Gastrocnemius medialis (tissue), 4 donors: ENCODE measurements at regions not wholly inside any gene's neighbourhood (a gene's known extent, or its start where the extent isn't known, plus 50 kb on each side); places are given as distances from the start of the nearest gene placed in this dataset.

Experiments
- POLR2A ChIP-seq, 2 donors: fragments of 450-650 bp; IDR thresholded peaks; one replicate each; pipeline ENCODE4 v1.6.1; 2017; ENCODE audit warnings: antibody characterized with exemption in 2 of 2, mild to moderate bottlenecking in 2 of 2, moderate library complexity in 2 of 2
- TF ChIP-seq, protein P1 (sequence below), 5 experiments: fragments of 450-650 bp in 3 of 5; fragments of 200-600 bp in 2 of 5; sonication (generic) in 2 of 5; IDR thresholded peaks in 4 of 5; conservative IDR thresholded peaks in 1 of 5; 1 replicate in 4 of 5; 2 replicates in 1 of 5; pipeline ENCODE4 v1.5.1; 2016 to 2019; ENCODE audit warnings: antibody characterized with exemption in 5 of 5, mild to moderate bottlenecking in 3 of 5, moderate library complexity in 3 of 5

- TF ChIP-seq, protein P1, sequence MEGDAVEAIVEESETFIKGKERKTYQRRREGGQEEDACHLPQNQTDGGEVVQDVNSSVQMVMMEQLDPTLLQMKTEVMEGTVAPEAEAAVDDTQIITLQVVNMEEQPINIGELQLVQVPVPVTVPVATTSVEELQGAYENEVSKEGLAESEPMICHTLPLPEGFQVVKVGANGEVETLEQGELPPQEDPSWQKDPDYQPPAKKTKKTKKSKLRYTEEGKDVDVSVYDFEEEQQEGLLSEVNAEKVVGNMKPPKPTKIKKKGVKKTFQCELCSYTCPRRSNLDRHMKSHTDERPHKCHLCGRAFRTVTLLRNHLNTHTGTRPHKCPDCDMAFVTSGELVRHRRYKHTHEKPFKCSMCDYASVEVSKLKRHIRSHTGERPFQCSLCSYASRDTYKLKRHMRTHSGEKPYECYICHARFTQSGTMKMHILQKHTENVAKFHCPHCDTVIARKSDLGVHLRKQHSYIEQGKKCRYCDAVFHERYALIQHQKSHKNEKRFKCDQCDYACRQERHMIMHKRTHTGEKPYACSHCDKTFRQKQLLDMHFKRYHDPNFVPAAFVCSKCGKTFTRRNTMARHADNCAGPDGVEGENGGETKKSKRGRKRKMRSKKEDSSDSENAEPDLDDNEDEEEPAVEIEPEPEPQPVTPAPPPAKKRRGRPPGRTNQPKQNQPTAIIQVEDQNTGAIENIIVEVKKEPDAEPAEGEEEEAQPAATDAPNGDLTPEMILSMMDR (IDR thresholded peaks at IDR 0.05 in 4 of 5, conservative IDR thresholded peaks at IDR 0.05 in 1 of 5): no peak
- TF ChIP-seq POLR2A (IDR thresholded peaks at IDR 0.05): no peak
Measured at GRCh38 chr6:44627883-44628271, 240.4 kb downstream of the CDC5L start.
